Adrenal gland (tissue), 9 donors: ENCODE measurements at regions not wholly inside any gene's neighbourhood (a gene's known extent, or its start where the extent isn't known, plus 50 kb on each side); places are given as distances from the start of the nearest gene placed in this dataset.

Experiments
- DNase-seq, 7 donors: peaks; one replicate each; pipeline ENCODE4 v3.0.0-alpha.2; 2019 to 2020
- H3K27ac ChIP-seq, 5 donors: fragments of 200-600 bp; sonication (generic) in 4 of 5; 1 replicate in 3 of 5; 2 replicates in 2 of 5; pipeline versions ENCODE4 v1.5.1 to v1.8.0; 2016 to 2020; ENCODE audit warnings: mild to moderate bottlenecking in 1 of 5
- H3K27me3 ChIP-seq: fragments of 200-600 bp; 2 replicates; pipeline ENCODE4 v1.8.0; 2021
- H3K36me3 ChIP-seq, 2 donors: fragments of 200-600 bp; replicated peaks in 1 of 2; 1 replicate in 1 of 2; 2 replicates in 1 of 2; pipeline versions ENCODE4 v1.5.1 to v1.8.0; 2018 to 2022
- H3K4me1 ChIP-seq, 2 donors: fragments of 200-600 bp; replicated peaks in 1 of 2; 1 replicate in 1 of 2; 2 replicates in 1 of 2; pipeline versions ENCODE4 v1.5.1 to v1.8.0; 2018 to 2021
- H3K4me3 ChIP-seq, 4 donors: fragments of 200-600 bp; sonication (generic) in 3 of 4; one replicate each; pipeline ENCODE4 v1.5.1; 2016 to 2018
- H3K9me3 ChIP-seq, 3 donors: fragments of 200-600 bp; sonication (generic) in 1 of 3; replicated peaks in 1 of 3; 1 replicate in 2 of 3; 2 replicates in 1 of 3; pipeline versions ENCODE4 v1.5.1 to v1.8.0; 2016 to 2021
- POLR2A ChIP-seq, 2 donors: fragments of 450-650 bp; IDR thresholded peaks; one replicate each; pipeline ENCODE4 v1.6.1; 2017; ENCODE audit warnings: antibody characterized with exemption in 2 of 2, mild to moderate bottlenecking in 2 of 2, moderate library complexity in 1 of 2
- WGBS, 4 donors: extraction: QIAGEN DNeasy Blood & Tissue Kit in 2 of 4; methylation state at CpG; one replicate each; pipeline versions ENCODE4 v1.1.5 to v1.1.7; 2013 to 2017; 5-methylcytosine and 5-hydroxymethylcytosine counted together
- intact Hi-C, 2 donors: fragments of 100-400 bp; cut with DNase I; formaldehyde crosslinking; loops; one replicate each; pipeline versions ENCODE4 v1.14.1 to v1.15.0; 2022 to 2023
- TF ChIP-seq, protein P1 (sequence below), 6 experiments: fragments of 450-650 bp in 4 of 6; fragments of 200-600 bp in 2 of 6; sonication (generic) in 1 of 6; IDR thresholded peaks; 1 replicate in 5 of 6; 2 replicates in 1 of 6; pipeline versions ENCODE4 v1.5.1 to v1.8.0; 2016 to 2021; ENCODE audit warnings: antibody characterized with exemption in 6 of 6, mild to moderate bottlenecking in 2 of 6, moderate library complexity in 1 of 6
- donor health status: healthy with polysubstance abuse.
- donor health status: Bipolar disorder and iron deficiency.
- donor health status: DM: yes; HTN: yes; CAD: no.
- donor health status: DM: no; HTN: no; CAD: no.
- donor health status: DM: no; HTN: no; CAD: no.

DNA sequence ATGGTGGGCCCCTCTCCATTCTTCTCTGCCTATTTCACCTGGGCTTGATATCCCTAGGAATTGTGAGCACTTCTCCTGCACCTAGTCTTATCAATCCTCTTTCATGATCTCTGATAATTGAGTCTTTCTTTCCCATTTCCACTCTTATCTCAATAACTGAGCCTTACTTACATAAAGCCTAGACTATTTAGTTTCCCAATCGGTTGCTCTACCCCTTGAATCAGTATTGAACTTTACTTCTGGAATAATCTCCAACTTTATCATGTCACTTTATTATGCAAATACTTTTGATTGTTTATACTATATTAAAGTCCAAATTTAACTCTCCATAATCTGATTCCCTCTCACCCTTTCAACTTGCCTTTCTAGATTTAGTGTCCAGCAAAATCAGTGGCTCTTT, 222.7 kb downstream of the SPRY1 start:
- 72 to 83% (median 76%) methylated on average over 1 of the region's 1 CpG for WGBS, 4 donors
- intact Hi-C loops, result no loop called here
- no peaks in the 10 kb centered on the region for H3K27me3 ChIP-seq
- H3K27ac ChIP-seq, result no peak overlapping the region
- no peak for DNase-seq
- TF ChIP-seq, protein P1, sequence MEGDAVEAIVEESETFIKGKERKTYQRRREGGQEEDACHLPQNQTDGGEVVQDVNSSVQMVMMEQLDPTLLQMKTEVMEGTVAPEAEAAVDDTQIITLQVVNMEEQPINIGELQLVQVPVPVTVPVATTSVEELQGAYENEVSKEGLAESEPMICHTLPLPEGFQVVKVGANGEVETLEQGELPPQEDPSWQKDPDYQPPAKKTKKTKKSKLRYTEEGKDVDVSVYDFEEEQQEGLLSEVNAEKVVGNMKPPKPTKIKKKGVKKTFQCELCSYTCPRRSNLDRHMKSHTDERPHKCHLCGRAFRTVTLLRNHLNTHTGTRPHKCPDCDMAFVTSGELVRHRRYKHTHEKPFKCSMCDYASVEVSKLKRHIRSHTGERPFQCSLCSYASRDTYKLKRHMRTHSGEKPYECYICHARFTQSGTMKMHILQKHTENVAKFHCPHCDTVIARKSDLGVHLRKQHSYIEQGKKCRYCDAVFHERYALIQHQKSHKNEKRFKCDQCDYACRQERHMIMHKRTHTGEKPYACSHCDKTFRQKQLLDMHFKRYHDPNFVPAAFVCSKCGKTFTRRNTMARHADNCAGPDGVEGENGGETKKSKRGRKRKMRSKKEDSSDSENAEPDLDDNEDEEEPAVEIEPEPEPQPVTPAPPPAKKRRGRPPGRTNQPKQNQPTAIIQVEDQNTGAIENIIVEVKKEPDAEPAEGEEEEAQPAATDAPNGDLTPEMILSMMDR (IDR thresholded peaks at IDR 0.05), result no peak
- no peak for TF ChIP-seq POLR2A (IDR thresholded peaks at IDR 0.05)
- H3K36me3 ChIP-seq, result no peaks in the 10 kb centered on the region
- H3K4me1 ChIP-seq, result peaks cover 0 to 10% of the 10 kb centered on the region in 2 donors
- H3K4me3 ChIP-seq, result no peak overlapping the region
- no peaks in the 10 kb centered on the region for H3K9me3 ChIP-seq

DNA sequence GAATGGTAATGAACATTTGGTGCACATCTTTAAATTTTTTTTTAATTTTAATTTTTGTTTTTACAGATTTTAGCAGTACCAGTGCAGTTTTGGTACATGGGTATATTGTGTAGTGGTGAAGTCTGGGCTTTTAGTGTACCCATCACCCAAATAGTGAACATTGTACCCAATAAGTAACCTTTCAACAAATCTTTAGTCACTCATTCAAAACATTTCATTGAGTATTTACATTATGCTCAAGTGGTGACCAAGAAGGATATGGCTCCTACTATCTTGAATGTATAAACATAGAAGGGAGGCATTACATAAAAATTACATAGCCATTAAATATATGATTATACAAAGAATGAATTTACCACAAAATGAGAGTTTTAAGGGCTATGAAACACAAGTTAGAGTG, 223.3 kb downstream of the SPRY1 start:
- Histone ChIP-seq H3K27ac (no peak overlapping the region), H3K27me3 (no peaks in the 10 kb centered on the region), H3K4me3 (no peak overlapping the region), H3K4me1 (peaks cover 0 to 10% of the 10 kb centered on the region in 2 donors), H3K9me3 (no peaks in the 10 kb centered on the region), H3K36me3 (no peaks in the 10 kb centered on the region)
- TF ChIP-seq, protein P1 (IDR thresholded peaks at IDR 0.05), result no peak
- TF ChIP-seq POLR2A (IDR thresholded peaks at IDR 0.05), result no peak
- DNase-seq, result no peak
- intact Hi-C loops, result no loop called here

DNA sequence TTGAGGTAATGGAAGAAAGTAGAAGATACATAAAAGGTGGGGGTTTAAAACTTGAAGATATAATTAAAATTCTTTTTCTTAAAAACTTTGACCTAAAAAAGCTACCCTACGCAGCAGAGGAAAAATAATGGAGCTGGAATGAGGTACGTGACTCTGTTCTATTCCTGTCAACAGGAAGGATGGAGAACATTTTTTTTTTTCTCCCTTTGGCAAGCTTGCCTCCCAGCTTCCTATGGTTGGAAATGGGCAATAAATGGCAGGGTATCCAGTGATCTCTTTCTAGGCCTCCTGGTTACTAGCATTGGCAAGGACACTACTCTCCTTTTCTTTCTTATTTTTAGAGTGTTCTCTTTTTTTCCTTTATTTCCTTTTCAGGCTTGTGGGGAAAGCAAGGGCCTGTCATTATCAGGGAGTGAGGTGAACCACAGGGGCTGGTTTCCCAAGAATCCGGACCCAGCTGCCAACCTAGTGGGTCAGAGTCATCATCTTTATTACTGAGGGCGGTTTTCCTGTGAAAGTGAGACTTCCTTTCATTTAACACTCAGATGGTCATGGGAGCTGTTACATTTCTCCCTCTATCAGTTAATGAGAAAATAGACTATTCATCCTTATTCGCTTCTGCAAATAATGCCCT, 224.6 kb downstream of the SPRY1 start:
- TF ChIP-seq, protein P1 (IDR thresholded peaks at IDR 0.05), result no peak
- no peak for TF ChIP-seq POLR2A (IDR thresholded peaks at IDR 0.05)
- Histone ChIP-seq H3K9me3 (no peaks in the 10 kb centered on the region), H3K4me1 (peaks cover 0 to 10% of the 10 kb centered on the region in 2 donors), H3K36me3 (no peaks in the 10 kb centered on the region), H3K4me3 (no peak overlapping the region), H3K27me3 (no peaks in the 10 kb centered on the region), H3K27ac (peak overlapping the region in 2 of 5 donors; percentile 13 to 37)
- 54 to 66% (median 60%) methylated on average over 5 of the region's 5 CpGs for WGBS, 4 donors
- peak in 2 of 7 donors; percentile 18 to 56 for DNase-seq
- intact Hi-C loops, result no loop called here

DNA sequence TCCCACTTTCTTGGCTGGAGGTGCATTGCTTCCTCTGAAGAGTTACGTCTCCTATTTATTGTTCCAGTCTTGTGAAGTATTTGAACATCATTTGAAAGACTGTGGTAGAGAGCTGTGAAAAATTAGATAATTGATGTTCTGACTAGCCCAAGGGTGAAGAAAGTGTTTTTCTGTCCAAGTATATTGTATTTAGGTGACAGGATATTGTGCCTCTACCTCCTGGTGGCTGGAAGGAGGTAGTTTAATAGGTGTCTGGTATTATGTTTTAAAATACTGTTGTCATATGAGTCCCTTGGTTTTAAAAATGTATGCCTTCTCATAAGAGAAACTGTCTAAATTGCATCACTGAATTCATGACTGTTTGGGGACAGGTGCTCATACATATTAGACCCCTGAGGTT, 226.0 kb downstream of the SPRY1 start:
- intact Hi-C loops, result no loop called here
- Histone ChIP-seq H3K9me3 (no peaks in the 10 kb centered on the region), H3K36me3 (no peaks in the 10 kb centered on the region), H3K4me1 (no peaks in the 10 kb centered on the region), H3K4me3 (no peak overlapping the region), H3K27ac (no peak overlapping the region), H3K27me3 (no peaks in the 10 kb centered on the region)
- no peak for TF ChIP-seq POLR2A (IDR thresholded peaks at IDR 0.05)
- TF ChIP-seq, protein P1 (IDR thresholded peaks at IDR 0.05), result no peak
- no peak for DNase-seq
- 87 to 94% (median 89%) methylated on average over 1 of the region's 1 CpG for WGBS, 4 donors
